ENCODE measurements at regions not wholly inside any gene's neighbourhood (a gene's known extent, or its start where the extent isn't known, plus 50 kb on each side); places are given as distances from the start of the nearest gene placed in this dataset.

DNA sequence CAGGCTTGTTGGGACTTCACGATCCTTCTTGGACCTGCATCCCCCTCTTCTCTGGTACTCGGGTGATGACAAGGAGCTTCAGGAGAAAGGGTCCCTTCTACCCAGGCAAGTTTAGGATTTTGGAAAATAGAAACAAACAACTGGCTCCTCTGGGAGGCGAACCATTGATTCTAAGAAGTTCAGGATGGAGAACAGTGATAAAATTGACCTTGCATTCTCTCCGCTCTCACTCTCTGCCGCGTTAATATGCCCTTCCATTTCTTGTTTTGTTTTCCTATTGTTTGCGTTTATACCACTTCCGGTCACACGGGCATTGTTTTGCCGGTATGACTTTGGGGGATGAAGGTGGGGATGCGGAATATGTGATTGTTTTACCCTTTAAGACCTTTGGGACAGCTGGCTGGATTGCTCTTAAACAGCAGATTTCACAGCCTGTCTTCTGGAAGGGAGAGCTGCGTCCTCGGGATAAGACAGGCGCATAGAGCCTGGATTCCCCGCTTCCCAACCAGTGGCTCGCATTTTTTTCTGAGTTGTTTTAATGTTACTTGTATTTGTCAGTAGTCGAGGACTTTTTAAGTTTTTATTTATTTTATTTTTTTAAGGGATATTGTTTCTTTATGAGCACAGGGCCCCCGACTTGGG is 144.3 kb upstream of the ZNF184 start:
- peak overlapping the region; percentile 72 for H3K4me3 ChIP-seq (ENCODE audit: low read depth, low read length)
- DNase-seq (ENCODE audit: low read depth) = peak; percentile 14
- TF ChIP-seq, protein P1, sequence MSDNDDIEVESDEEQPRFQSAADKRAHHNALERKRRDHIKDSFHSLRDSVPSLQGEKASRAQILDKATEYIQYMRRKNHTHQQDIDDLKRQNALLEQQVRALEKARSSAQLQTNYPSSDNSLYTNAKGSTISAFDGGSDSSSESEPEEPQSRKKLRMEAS (IDR thresholded peaks at IDR 0.05; ENCODE audit: low read depth, low read length) = no peak
- TF ChIP-seq POLR2A (IDR thresholded peaks at IDR 0.05; ENCODE audit: extremely low read depth, insufficient read length) = no peak
- no peak for TF ChIP-seq CTCF (IDR thresholded peaks at IDR 0.05; ENCODE audit: low read depth, low read length)

DNA sequence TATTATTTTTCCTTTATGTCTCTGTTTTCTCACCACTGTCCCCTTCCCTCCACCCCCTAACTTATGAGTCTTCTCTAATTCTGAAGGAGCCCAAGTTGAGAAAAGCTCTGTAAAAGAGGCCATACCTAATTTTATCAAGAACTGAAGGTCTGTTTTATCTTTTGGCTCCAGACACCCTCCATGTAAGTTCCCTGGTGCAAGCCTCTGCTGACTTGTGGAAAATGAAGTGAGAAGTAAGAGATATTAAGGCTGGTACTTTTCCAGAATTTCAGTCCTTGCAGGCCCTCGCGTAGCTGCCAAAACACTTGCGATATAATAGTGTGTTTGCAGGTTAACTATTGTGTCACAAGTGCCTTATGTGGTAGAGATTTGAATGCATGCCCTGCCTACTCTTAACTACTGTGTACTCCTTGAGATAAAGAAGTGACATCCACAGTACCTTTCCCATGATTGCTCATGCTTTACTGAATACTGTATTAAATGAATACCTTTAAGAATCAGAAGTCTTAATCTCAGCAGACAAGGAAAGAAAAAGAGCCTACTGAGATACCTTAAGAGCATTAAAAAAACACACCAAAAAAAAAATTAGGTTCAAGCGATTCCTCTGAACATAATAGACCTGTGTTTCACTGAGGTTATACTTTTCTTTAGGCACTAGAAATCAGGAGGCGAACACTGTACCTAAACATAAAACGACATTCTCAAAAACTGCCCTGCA is 143.6 kb upstream of the ZNF184 start:
- TF ChIP-seq, protein P1 (IDR thresholded peaks at IDR 0.05; ENCODE audit: low read depth, low read length) = no peak
- TF ChIP-seq MYC (IDR thresholded peaks at IDR 0.05; ENCODE audit: low read depth, low read length) (no peak), POLR2A (IDR thresholded peaks at IDR 0.05; ENCODE audit: extremely low read depth, insufficient read length) (no peak), CTCF (IDR thresholded peaks at IDR 0.05; ENCODE audit: low read depth, low read length) (no peak)
- no peak for DNase-seq (ENCODE audit: low read depth)
- peak overlapping the region; percentile 72 for H3K4me3 ChIP-seq (ENCODE audit: low read depth, low read length)

DNA sequence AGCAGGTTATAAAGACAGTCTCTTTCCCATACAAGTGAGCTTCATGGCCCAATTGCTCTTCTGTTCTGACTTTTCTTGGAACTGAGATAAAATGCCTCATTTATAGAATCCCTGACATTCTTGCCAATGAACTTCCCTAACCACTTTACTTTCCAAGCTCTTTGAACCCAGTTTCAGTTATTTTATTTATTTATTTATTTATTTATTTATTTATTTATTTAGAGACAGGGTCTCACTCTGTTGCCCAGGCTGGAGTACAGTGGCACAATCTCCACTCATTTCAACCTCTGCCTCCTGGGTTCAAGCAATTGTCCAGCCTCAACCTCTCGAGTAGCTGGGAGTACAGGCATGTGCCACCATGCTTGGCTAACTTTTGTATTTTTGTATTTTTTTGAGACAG is 138.5 kb upstream of the ZNF184 start:
- DNase-seq (ENCODE audit: low read depth) = no peak
- TF ChIP-seq CTCF (IDR thresholded peaks at IDR 0.05; ENCODE audit: low read depth, low read length) (no peak), MYC (IDR thresholded peaks at IDR 0.05; ENCODE audit: low read depth, low read length) (no peak), POLR2A (IDR thresholded peaks at IDR 0.05; ENCODE audit: extremely low read depth, insufficient read length) (no peak)
- TF ChIP-seq, protein P1 (IDR thresholded peaks at IDR 0.05; ENCODE audit: low read depth, low read length) = no peak
- H3K4me3 ChIP-seq (ENCODE audit: low read depth, low read length) = no peak overlapping the region

DNA sequence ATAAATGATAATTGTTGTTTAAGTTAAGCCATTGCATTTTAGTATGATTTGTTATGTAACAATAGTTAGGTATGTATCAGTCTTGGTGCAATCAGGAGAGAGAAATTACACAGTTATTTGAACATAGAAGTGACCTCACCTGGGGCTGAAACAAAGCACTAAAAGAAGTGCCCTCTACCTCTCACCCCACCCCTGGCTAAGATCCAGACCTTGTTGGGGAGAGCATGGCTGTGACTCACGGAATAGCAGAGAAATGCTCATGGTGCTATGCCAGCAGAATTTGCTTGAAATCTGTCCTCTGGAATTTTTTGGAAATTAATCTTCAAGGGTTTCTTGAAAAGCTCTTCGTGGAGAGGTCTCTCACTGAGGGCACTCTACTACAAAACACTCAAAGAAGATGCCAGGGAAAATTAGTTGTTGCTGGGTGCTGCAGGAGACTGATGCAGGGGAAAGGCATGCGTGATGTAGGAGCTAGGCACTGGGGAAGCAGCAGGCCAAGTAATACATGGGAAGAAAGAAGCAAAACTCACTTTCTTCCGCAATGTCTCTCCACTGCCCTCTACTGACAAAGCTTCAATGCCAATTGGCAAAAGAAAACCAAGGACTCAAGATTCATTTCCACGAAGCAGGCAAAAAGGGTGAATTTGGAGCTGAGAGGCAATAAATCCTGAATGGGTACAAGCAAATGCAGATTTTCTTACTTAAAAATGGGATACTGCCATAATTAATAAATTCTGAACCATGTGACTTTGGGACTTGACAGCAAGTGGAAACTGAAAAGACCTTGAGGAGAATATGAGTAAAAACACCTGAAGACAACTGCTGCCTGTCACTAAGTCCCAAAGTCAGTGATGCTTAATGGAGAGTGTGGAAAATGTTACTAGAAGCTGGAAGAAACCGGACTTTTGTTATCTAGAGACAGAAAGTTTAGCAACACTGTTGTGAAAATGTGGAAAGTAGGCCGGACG is 136.3 kb upstream of the ZNF184 start:
- H3K4me3 ChIP-seq (ENCODE audit: low read depth, low read length) = no peak overlapping the region
- DNase-seq (ENCODE audit: low read depth) = peak; percentile 83

More for the DNA sequence above, 136.3 kb upstream of the ZNF184 start:
- peak; percentile 92 for TF ChIP-seq CTCF (IDR thresholded peaks at IDR 0.05; ENCODE audit: low read depth, low read length)
- TF ChIP-seq, protein P1 (IDR thresholded peaks at IDR 0.05; ENCODE audit: low read depth, low read length) = no peak

Data from NB4 (cell line).